HCEC 1CT (cell line): ENCODE measurements at regions not wholly inside any gene's neighbourhood (a gene's known extent, or its start where the extent isn't known, plus 50 kb on each side); places are given as distances from the start of the nearest gene placed in this dataset.
"Not testable (repeated sequence)": the region's sequence is repeated elsewhere in the genome, so short reads cannot be mapped to it uniquely, and the experiment has no call there.

ENCODE experiments used
- DNase-seq: peaks from one replicate; pipeline ENCODE4 v3.0.0-alpha.2; 2017

GRCh38 chr1:4122513-4123160, 222.6 kb upstream of the C1orf174 start:
- DNase-seq = no peak

DNA sequence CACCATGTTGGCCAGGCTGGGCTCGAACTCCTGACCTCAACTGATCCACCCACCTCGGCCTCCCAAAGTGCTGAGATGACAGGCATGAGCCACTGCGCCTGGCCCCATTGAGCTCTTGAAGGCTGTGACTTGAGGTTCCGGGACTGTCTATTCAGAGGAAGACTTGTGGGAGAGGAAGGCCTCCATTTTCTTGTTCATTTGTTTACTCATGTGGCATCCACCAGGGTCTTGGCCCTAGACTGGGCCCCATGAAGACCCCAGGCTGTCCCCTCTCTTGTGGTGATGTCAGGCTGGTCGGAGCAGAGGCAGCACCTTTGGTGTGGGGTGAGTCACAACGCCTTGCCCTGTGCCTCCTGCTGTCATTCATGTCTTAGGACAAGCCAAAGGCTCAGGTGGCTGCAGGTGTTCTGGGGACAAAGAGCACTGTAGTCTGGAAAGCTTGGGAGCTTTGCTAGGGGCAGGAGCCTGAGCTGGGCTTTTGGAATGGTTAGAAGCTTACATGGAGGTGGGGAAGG, 224.6 kb upstream of the C1orf174 start:
- DNase-seq = no peak

- DNase-seq = no peak
These were observed 226.2 kb upstream of the C1orf174 start for GRCh38 chr1:4126251-4126650.

GRCh38 chr1:4126731-4127591, 226.9 kb upstream of the C1orf174 start:
- DNase-seq = no peak

GRCh38 chr1:4127592-4128140, 227.6 kb upstream of the C1orf174 start:
- DNase-seq = no peak

- DNase-seq = no peak
These were observed 228.5 kb upstream of the C1orf174 start for GRCh38 chr1:4128616-4129015.

DNA sequence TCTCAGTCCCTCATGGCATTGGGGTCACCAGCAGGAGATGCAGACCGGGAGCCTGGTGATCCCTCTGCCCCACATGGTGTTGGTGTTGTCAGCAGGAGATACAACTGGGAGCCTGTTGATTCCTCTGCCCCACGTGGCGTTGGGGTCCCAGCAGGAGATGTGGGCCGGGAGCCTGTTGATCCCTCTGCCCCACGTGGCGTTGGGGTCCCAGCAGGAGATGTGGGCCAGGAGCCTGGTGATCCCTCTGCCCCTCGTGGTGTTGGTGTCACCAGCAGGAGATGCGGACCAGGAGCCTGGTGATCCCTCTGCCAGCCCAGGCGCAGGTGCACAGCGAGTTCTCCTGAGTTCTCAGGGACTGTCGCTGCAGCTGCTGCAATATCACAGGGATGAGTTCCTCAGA, 229.6 kb upstream of the C1orf174 start:
- DNase-seq = no peak

- no peak for DNase-seq
These were observed 230.0 kb upstream of the C1orf174 start for GRCh38 chr1:4130096-4130495.

DNA sequence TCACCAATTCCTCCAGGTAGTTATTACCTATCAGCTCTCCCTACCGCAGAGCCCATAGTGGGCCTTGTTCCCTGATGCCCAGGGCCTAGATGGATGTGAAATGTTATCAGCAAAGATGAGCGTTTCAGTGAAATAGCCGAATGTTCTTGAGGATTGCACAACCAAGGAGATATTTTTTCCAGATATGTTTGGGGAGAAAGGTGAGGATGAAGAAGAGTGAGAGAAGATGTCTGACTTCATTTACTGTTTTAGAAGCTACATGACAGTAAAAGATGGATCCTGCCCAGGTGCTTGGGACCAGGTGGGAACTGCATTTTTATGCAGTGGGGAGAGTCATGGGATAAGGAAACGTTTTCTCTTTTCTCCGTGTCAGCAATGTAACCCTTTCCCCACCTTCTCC, 231.7 kb upstream of the C1orf174 start:
- DNase-seq = no peak

DNA sequence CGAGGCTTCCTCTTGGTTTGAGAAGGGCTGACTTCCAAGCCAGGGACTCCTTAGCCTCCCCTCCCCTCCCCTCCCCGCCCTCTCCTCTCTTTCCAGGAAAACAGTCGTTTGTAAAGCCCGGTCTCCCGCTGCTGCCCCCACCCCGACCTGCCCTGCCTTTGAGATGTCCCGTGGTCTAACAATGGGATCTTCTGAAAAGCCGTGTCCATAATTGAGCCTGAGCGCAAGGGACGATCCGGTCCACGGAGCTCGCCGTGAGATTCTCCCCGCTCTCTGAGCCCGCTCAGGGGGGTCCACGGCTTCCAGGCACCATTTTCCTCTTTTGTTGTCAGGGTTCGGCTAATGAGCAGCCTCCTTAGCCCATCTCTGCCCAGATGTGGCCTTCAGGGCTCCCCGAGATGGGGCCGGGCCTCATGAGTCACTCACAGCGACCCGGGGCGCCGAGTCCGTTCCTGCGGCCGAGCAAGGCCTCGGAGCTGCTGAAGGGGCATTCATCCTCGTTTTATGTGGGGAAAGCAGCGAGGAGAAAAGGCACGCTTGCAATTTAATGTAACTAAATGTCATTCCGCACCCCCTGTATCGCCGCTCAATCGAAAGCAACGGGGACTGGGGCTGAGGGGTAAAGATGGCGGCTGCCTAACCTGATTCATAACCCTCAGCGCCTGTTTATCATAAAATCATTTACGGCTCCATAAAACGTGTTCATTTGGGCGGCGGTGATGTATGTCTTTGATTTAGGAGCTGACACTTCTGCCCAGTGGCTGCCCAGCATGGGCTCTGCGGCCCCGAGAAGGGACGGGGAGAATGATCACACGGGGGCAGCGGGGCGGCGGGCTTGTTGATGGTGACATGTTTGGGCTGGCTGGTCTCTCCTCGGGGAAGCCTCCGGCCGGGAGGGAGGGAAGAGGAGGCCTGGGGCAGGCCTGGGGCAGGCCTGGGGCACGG, 232.6 kb upstream of the C1orf174 start:
- DNase-seq = no peak

DNA sequence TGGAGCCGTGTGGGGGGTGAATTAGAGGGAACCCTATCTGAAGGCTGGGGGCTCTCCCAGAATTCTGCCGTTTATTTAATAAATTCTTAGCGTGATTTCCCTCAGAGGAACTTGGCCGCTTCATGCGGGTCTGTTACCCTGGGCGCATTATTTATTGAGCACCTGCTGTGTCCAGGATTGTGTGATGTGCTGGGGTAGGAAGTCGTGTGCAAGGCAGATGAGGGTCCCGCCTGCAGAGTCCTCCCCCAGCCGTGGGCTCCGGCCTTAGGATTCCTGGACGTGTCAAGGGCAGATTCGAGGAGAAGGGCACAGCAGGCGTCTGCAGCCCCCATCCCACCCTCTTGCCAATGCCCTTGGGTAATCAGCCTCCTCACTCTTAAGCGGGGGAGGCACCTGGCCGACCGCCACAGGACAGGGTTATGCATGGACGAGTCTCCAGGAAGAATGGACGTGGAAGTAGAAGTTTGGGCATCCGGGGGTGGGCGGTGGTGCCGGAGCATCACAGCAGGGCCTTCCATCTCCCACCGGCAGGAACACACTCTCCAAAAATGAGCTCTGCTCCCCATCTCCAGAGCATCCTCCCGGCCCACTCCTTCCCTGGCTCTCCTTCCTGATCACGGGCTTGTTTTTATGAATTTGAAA, 233.3 kb upstream of the C1orf174 start:
- no peak for DNase-seq

DNA sequence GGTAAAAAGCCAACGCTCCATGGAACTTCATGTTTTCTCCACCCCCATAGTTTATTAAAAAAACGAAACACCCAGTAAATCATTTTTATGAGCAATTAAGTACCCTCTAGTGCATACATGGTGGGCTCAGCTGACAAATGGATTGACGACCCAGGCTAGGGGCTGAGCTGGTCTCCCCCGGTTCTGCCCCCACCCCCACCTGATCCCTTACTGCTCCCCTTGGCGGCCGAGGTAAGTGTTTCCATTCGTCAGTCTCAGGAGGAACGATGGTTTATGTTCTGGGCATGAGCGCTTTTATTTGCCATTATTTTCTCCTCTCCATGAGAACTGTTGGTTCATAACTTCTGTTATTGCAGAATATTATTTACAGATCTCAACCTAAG, 233.9 kb upstream of the C1orf174 start:
- DNase-seq = no peak

- DNase-seq = not testable (repeated sequence)
These were observed 235.8 kb upstream of the C1orf174 start for GRCh38 chr1:4135853-4136252.

GRCh38 chr1:4137621-4138415, 237.7 kb upstream of the C1orf174 start:
- DNase-seq = no peak

GRCh38 chr1:4139646-4140045, 239.6 kb upstream of the C1orf174 start:
- no peak for DNase-seq

GRCh38 chr1:4140241-4140640, 240.2 kb upstream of the C1orf174 start:
- no peak for DNase-seq

- DNase-seq = no peak
These were observed 240.7 kb upstream of the C1orf174 start for GRCh38 chr1:4140821-4141220.

DNA sequence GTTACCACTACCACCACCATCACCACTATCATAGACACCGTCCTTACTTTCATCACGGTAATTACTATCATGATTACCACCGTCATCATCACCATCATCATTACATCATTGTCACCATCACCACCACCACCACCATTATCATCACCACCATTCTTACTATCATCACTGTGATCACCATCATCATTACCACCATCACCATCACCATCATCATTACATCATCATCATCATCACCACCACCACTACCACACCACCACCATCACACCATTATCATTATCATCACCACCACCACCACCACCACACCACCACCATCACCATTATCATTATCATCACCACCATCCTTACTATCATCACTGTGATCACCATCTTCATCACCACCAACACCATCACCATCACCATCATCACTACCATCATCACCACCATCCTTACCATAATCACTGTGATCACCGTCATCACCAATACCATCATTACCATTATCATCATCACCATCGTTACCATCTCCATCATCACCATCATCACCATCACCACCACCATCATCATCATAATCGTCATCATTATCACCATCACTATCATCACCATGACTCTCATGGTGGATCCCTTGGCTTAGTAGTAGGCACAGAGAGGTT, 244.4 kb upstream of the C1orf174 start:
- DNase-seq = no peak

DNA sequence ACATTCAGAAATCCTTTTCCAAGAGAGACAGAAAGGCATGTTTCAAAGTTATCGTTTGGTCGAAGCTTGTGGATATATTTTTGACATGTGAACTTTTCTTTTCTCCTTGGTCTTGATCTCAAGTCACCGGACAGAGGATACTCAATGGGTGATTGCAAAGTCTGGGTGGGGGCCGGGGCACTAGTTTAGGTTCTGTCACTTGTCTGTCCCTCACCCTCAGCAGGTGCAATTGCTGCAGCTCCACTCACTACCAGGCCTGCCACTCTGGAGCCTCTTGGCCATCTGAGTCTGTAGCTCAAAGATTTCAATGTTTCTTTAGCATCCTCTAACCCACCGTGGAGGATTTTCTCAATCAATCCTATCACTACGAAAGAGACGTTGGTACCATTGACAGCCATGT, 246.0 kb upstream of the C1orf174 start:
- no peak for DNase-seq

GRCh38 chr1:4146614-4147013, 246.5 kb upstream of the C1orf174 start:
- DNase-seq = no peak

DNA sequence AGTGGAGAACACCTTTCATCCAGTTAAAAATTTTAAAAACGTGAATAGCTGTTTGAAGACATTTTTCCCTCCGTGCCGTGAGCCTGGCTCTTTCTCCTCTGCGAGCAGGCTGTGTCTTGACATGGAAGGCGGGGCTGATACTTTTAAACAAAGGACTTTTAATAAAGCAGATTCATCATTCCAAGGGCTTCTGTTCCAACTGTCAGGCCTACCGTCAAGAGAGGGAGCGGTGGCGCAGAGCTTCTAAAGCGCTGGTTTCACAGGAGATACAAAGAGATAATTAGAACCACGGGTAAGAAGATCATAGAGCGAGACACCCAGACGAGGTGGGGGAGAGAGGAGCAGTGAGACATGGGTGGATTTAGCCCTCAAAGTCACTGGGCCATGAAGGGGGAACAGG, 247.4 kb upstream of the C1orf174 start:
- no peak for DNase-seq
